HepG2 (cell line): ENCODE measurements at regions not wholly inside any gene's neighbourhood (a gene's known extent, or its start where the extent isn't known, plus 50 kb on each side); places are given as distances from the start of the nearest gene placed in this dataset.
A peak's percentile ranks its signal among the peaks of the same experiment; 100 is the strongest.

Experiments used
- ATAC-seq: fragments of 200-7000 bp; cut with Tn5 transposase; 3 replicates; pipeline ENCODE4 v1.9.1; 2020; ENCODE audit warnings: mild to moderate bottlenecking, moderate library complexity
- BruUV-seq: library from RNA; stranded (reverse); fragments of 400-500 nt; replicated peaks from 2 replicates; lab custom pipeline; 2021; lab: Mats Ljungman, UMichigan
- CTCF ChIA-PET: fragments of 300-600 bp; formaldehyde crosslinking; extraction: SDS; loops from one replicate; lab custom pipeline; 2021; ENCODE audit warnings: low total read pairs, inconsistent platforms, low intra/inter-chr PET ratio; lab: Yijun Ruan, JAX
- POLR2A ChIA-PET: fragments of 350-600 bp; sonication (Branson Sonifier 250); formaldehyde crosslinking; loops from one replicate; lab custom pipeline; 2020; ENCODE audit warnings: antibody characterized with exemption, inconsistent platforms; lab: Yijun Ruan, JAX
- DNase-seq: peaks from one replicate; pipeline ENCODE4 v3.0.0-alpha.2; 2015; ENCODE audit warnings: low spot score
- FAIRE-seq: peaks from 3 replicates; lab custom pipeline; 2011; peaks lifted over from hg19 to GRCh38; lab: Jason Lieb, UNC
- H2AFZ ChIP-seq: one replicate; pipeline ENCODE4 v1.6.1; 2011; ENCODE audit warnings: low read length, inconsistent platforms
- H3K27ac ChIP-seq: fragments of 300-600 bp; 3 replicates; pipeline ENCODE4 v1.8.0; 2011; ENCODE audit warnings: mixed run types, mild to moderate bottlenecking, mixed read lengths, low read length, inconsistent platforms; ENCODE audit not compliant: insufficient read depth; ENCODE audit errors: extremely low read length
- H3K27me3 ChIP-seq, 2 experiments: fragments of 200-600 bp in 1 of 2; 2 replicates in 1 of 2; 3 replicates in 1 of 2; pipeline versions ENCODE4 v1.6.0 to v1.8.0; 2011; ENCODE audit warnings: low read length in 2 of 2, mild to moderate bottlenecking in 2 of 2, moderate library complexity in 2 of 2, inconsistent platforms in 1 of 2; ENCODE audit not compliant: insufficient read depth in 2 of 2, control insufficient read depth in 1 of 2
- H3K36me3 ChIP-seq, 2 experiments: fragments of 200-600 bp in 1 of 2; replicated peaks in 1 of 2; 2 replicates in 1 of 2; 3 replicates in 1 of 2; pipeline versions ENCODE4 v1.5.1 to v1.8.0; 2011; ENCODE audit warnings: low read length in 2 of 2, inconsistent platforms in 1 of 2; ENCODE audit not compliant: insufficient read depth in 2 of 2, control insufficient read depth in 1 of 2
- H3K4me1 ChIP-seq: 2 replicates; pipeline ENCODE4 v1.5.1; 2012; ENCODE audit warnings: low read length, inconsistent platforms; ENCODE audit not compliant: insufficient read depth
- H3K4me2 ChIP-seq: 2 replicates; pipeline ENCODE4 v1.6.0; 2011; ENCODE audit warnings: low read depth, low read length, inconsistent platforms
- H3K4me3 ChIP-seq, 3 experiments: fragments of 200-600 bp in 1 of 3; sonication (generic), shearing (Covaris generic) in 1 of 3; replicated peaks in 1 of 3; 2 replicates each; pipeline ENCODE4 v1.5.1; 2011 to 2016; ENCODE audit warnings: low read length in 3 of 3, inconsistent platforms in 2 of 3, low read depth in 2 of 3, mild to moderate bottlenecking in 2 of 3, control low read depth in 1 of 3, mixed read lengths in 1 of 3; ENCODE audit not compliant: insufficient read depth in 1 of 3
- H3K79me2 ChIP-seq: one replicate; pipeline ENCODE4 v1.6.1; 2011; ENCODE audit warnings: low read length, inconsistent platforms; ENCODE audit not compliant: insufficient read depth
- H3K9ac ChIP-seq: 2 replicates; pipeline ENCODE4 v1.6.0; 2011; ENCODE audit warnings: mild to moderate bottlenecking, low read depth, low read length, inconsistent platforms; ENCODE audit not compliant: insufficient read depth
- H3K9me3 ChIP-seq: 2 replicates; pipeline ENCODE4 v1.5.1; 2012; ENCODE audit warnings: mild to moderate bottlenecking, low read length
- H4K20me1 ChIP-seq: 2 replicates; pipeline ENCODE4 v1.6.0; 2011; ENCODE audit warnings: inconsistent platforms, mild to moderate bottlenecking, low read length, moderate library complexity; ENCODE audit not compliant: insufficient read depth
- MAFF ChIP-seq: IDR thresholded peaks from 2 replicates; pipeline ENCODE4 v1.6.1; 2011; ENCODE audit warnings: low read depth, low read length, improper control_type of control experiment
- MAFK ChIP-seq, 2 experiments: IDR thresholded peaks in 1 of 2; conservative IDR thresholded peaks in 1 of 2; 2 replicates each; pipeline ENCODE4 v1.6.1; 2011; ENCODE audit warnings: improper control_type of control experiment in 2 of 2, low read length in 2 of 2
- ZNF616 ChIP-seq: sonication (generic); formaldehyde crosslinking; IDR thresholded peaks from 2 replicates; pipeline ENCODE4 v1.5.0; 2020; ENCODE audit warnings: low read depth, mild to moderate bottlenecking, missing genetic modification reagents
- WGBS: methylation state at CpG from one replicate; pipeline ENCODE4 v1.1.6; 2017; ENCODE audit warnings: low lambda C conversion rate; 5-methylcytosine and 5-hydroxymethylcytosine counted together
- in situ Hi-C: cut with HindIII; loops from 2 replicates; pipeline ENCODE4 v1.10.0; 2017; ENCODE audit warnings: low pct_unique_long_range_greater_than_20kb; ENCODE audit not compliant: extremely low pct_ligation_motif_present
- intact Hi-C: fragments of 100-400 bp; cut with micrococcal nuclease; formaldehyde crosslinking; loops from one replicate; pipeline ENCODE4 v1.10.0; 2022; ENCODE audit not compliant: unreplicated experiment
- TF ChIP-seq, protein P1 (sequence below): sonication (generic); formaldehyde crosslinking; IDR thresholded peaks from 2 replicates; pipeline ENCODE4 v1.4.0; 2020; ENCODE audit warnings: missing genetic modification reagents; ENCODE audit errors: not compliant biosample characterization
- TF ChIP-seq, protein P2 (sequence below): sonication (generic); formaldehyde crosslinking; IDR thresholded peaks from 2 replicates; pipeline ENCODE4 v1.5.0; 2020; ENCODE audit warnings: missing genetic modification reagents, mild to moderate bottlenecking, borderline replicate concordance

DNA sequence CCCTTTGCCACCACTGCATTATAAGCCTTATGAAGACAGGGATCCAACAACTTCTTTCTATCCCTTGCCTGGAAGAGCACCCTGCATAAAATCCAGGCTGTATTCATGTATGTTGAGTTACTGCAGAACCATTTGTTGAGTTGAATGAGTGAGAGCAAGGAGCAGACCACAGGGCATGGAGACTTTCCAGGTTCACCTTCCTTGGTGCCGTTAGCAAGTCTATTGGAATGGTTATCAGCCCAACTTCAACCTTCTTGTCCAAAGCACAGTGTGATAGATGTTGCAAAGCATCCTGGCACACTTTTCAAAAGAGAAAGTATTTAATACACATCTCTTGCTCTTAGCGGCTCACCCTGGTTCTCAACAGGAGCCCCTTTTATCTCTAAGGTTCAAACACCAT lies 100.9 kb upstream of the CLDN10 start:
- Histone ChIP-seq H4K20me1 (no peaks in the 10 kb centered on the region), H3K27me3 (peaks cover 0 to 14% of the 10 kb centered on the region in 2 experiments; a peak in 3 of 5 replicates), H3K79me2 (no peaks in the 10 kb centered on the region), H3K4me1 (no peaks in the 10 kb centered on the region), H3K9me3 (no peaks in the 10 kb centered on the region), H3K4me2 (no peak overlapping the region), H2AFZ (no peak overlapping the region), H3K4me3 (no peak overlapping the region), H3K9ac (no peak overlapping the region), H3K36me3 (no peaks in the 10 kb centered on the region), H3K27ac (no peak overlapping the region)
- TF ChIP-seq, protein P1, sequence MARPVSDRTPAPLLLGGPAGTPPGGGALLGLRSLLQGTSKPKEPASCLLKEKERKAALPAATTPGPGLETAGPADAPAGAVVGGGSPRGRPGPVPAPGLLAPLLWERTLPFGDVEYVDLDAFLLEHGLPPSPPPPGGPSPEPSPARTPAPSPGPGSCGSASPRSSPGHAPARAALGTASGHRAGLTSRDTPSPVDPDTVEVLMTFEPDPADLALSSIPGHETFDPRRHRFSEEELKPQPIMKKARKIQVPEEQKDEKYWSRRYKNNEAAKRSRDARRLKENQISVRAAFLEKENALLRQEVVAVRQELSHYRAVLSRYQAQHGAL (CRISPR knock-in tag) = no peak
- TF ChIP-seq ZNF616 (CRISPR knock-in tag) = no peak
- FAIRE-seq (no peak), ATAC-seq (no peak), DNase-seq (no peak)
- intact Hi-C loops (no loop called here), in situ Hi-C loops (no loop called here)
- 15% methylated on average over 2 of the region's 2 CpGs for WGBS
- ChIA-PET POLR2A (no interaction called here), CTCF (no interaction called here)
- no TSS peak for BruUV-seq

DNA sequence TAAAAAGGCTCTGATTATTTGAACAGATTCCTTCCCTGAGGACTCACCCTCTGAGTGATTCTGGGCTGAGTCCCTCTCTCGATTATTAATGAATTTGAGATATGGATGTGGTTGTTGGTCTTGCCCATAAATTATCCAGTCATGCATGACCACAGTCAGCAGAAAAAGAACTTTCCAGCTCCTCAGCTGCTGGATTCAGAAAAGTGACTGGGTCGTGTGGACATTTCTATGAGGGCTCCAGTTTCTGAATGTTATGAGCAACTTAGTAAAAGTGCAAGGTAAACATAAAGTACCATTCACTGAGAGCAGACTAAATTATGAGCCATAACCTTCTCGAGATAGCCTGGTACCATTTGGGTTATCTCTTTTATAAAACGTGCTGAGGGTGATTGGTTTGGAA lies 100.1 kb upstream of the CLDN10 start:
- FAIRE-seq (no peak), ATAC-seq (no peak)
- no TSS peak for BruUV-seq
- Histone ChIP-seq H3K79me2 (no peaks in the 10 kb centered on the region), H2AFZ (no peak overlapping the region), H3K36me3 (no peaks in the 10 kb centered on the region), H4K20me1 (no peaks in the 10 kb centered on the region), H3K4me3 (no peak overlapping the region), H3K27me3 (peaks cover 0 to 7% of the 10 kb centered on the region in 2 experiments; a peak in 3 of 5 replicates), H3K4me2 (no peak overlapping the region), H3K9me3 (no peaks in the 10 kb centered on the region), H3K9ac (no peak overlapping the region), H3K27ac (no peak overlapping the region)
- in situ Hi-C loops = no loop called here
- ChIA-PET CTCF (no interaction called here), POLR2A (no interaction called here)
- under 1% methylated on average over 4 of the region's 4 CpGs for WGBS
- intact Hi-C loops = no loop called here
- TF ChIP-seq, protein P2, sequence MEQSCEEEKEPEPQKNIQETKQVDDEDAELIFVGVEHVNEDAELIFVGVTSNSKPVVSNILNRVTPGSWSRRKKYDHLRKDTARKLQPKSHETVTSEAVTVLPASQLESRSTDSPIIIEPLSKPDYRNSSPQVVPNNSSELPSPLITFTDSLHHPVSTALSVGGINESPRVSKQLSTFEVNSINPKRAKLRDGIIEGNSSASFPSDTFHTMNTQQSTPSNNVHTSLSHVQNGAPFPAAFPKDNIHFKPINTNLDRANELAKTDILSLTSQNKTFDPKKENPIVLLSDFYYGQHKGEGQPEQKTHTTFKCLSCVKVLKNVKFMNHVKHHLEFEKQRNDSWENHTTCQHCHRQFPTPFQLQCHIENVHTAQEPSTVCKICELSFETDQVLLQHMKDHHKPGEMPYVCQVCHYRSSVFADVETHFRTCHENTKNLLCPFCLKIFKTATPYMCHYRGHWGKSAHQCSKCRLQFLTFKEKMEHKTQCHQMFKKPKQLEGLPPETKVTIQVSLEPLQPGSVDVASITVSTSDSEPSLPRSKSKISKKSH (CRISPR knock-in tag) = no peak
- TF ChIP-seq MAFK (conservative IDR thresholded peaks at IDR 0.05 in 1 of 2, IDR thresholded peaks at IDR 0.05 in 1 of 2; ENCODE audit: low read length in 2 of 2) (peak; percentile 65 to 72), MAFF (peak; percentile 64)
- TF ChIP-seq, all 625 proteins: peak for 2
- no peak for DNase-seq
- no peaks in the 10 kb centered on the region for H3K4me1 ChIP-seq
